Esophagus squamous epithelium (tissue), 4 donors: ENCODE measurements at regions not wholly inside any gene's neighbourhood (a gene's known extent, or its start where the extent isn't known, plus 50 kb on each side); places are given as distances from the start of the nearest gene placed in this dataset.

Source experiments
- CTCF ChIP-seq, 6 experiments: fragments of 450-650 bp in 4 of 6; fragments of 200-600 bp in 2 of 6; sonication (generic) in 2 of 6; IDR thresholded peaks; one replicate each; pipeline ENCODE4 v1.5.1; 2016 to 2019; ENCODE audit warnings: antibody characterized with exemption in 6 of 6, mild to moderate bottlenecking in 4 of 6, moderate library complexity in 4 of 6
- POLR2A ChIP-seq, 4 donors: fragments of 450-650 bp; IDR thresholded peaks; one replicate each; pipeline ENCODE4 v1.6.1; 2017; ENCODE audit warnings: antibody characterized with exemption in 4 of 4, mild to moderate bottlenecking in 4 of 4, moderate library complexity in 3 of 4

GRCh38 chr2:53422979-53423378 lies 344.6 kb upstream of the CHAC2 start:
- TF ChIP-seq CTCF (IDR thresholded peaks at IDR 0.05) = peak in 5 of 6 experiments; percentile 26 to 54 (median 33)
- no peak for TF ChIP-seq POLR2A (IDR thresholded peaks at IDR 0.05)
